LNCaP clone FGC (cell line): ENCODE measurements at regions not wholly inside any gene's neighbourhood (a gene's known extent, or its start where the extent isn't known, plus 50 kb on each side); places are given as distances from the start of the nearest gene placed in this dataset.

Source experiments
- DNase-seq: peaks from one replicate; pipeline ENCODE4 v3.0.0-alpha.2; 2011; ENCODE audit warnings: low read depth
- H3K4me3 ChIP-seq: 2 replicates; pipeline ENCODE4 v1.5.1; 2011; ENCODE audit warnings: mild to moderate bottlenecking, low read depth, low read length, control low read depth
- TF ChIP-seq, protein P1 (sequence below): IDR thresholded peaks from 2 replicates; pipeline ENCODE4 v1.5.1; 2012; ENCODE audit warnings: mild to moderate bottlenecking; ENCODE audit not compliant: control insufficient read depth, insufficient read depth; ENCODE audit errors: extremely low read depth

DNA sequence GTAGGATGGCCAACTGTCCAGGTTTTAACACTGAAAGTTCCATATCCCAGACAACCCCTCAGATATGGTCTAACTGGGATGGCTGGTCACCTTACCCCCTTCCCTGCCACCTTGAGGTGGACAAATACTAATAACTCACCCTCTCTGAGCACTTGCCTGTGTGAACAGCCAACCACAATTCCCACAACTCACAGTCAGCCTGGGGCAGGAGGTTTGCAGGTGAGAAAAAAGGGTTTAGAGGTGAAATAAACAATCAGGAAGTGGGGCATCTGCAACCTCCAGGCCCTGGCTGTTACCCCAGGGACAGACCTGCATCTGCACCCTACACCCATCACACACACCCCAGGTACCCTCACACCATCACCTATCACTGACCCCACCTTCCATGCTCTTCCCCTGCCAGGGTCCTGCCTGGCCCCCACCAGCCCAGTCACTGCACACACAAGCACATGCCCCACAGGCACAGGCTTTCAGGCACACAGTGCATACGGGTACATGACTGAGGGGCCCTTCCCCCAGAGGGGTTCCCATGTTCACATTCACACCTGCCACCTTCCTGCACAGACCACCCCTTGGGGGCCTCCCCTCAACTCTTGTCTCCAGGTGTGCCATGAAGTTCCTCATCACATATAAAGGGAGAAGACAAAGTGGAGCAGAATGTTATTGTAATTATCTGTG lies 679.5 kb downstream of the MATN1 start:
- DNase-seq = no peak

DNA sequence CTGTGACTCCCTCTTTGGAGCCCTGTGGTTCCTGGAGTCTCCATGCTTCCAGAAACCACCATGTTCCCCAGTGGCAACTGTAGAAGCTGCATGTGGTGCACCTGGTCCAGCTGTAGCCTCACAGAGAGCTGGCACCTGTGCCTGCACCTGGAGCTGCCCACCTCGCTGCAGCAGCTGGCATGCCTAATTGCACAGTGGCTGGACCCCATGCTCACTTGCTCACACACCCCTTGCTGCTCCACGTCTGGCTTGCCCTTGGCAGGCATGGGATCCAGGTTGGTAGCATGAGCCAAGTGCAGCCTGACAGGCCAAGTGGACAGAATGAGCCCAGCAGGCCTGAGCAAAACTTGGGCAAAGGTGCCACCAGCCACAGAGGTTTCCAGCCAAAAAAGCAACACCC lies 680.1 kb downstream of the MATN1 start:
- no peak overlapping the region for H3K4me3 ChIP-seq
- DNase-seq = no peak
- TF ChIP-seq, protein P1, sequence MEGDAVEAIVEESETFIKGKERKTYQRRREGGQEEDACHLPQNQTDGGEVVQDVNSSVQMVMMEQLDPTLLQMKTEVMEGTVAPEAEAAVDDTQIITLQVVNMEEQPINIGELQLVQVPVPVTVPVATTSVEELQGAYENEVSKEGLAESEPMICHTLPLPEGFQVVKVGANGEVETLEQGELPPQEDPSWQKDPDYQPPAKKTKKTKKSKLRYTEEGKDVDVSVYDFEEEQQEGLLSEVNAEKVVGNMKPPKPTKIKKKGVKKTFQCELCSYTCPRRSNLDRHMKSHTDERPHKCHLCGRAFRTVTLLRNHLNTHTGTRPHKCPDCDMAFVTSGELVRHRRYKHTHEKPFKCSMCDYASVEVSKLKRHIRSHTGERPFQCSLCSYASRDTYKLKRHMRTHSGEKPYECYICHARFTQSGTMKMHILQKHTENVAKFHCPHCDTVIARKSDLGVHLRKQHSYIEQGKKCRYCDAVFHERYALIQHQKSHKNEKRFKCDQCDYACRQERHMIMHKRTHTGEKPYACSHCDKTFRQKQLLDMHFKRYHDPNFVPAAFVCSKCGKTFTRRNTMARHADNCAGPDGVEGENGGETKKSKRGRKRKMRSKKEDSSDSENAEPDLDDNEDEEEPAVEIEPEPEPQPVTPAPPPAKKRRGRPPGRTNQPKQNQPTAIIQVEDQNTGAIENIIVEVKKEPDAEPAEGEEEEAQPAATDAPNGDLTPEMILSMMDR = no peak

More for the DNA sequence above, 679.5 kb downstream of the MATN1 start:
- TF ChIP-seq, protein P1 = no peak
- no peak overlapping the region for H3K4me3 ChIP-seq

DNA sequence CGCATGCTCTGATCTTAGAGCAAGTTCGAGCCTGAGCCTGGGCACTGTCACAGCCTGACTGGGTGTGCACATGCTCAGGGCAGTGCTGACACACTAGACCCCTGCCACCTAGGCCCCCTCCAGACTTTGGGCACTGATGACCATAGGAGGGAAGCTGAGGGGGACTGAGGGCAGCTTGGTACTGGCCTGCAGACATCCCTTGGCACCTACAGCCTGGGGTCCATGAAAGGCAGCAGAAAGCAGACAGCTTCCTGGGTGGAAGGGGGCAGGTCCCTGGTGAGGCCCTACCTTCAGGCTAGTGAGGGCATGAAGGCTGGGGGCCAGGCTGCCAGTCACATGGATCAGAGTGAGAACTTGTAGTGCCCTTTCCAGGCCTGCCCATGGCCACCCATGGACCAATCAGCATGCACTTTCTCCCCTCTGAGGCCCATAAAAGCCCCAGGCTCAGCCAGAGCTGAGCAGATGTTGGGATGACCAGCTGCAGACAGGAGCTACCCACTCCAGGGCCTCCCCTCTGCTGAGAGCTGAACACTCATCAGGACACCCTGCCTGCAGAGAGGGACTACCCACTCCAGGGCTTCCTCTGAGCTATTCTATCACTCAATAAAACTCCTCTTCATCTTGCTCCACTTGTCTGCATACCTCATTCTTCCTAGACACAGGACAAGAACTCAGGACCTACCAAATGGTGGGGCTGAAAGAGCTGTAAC lies 680.8 kb downstream of the MATN1 start:
- TF ChIP-seq, protein P1 = no peak
- DNase-seq = no peak
- H3K4me3 ChIP-seq = no peak overlapping the region

GRCh38 chr1:30041741-30042437 lies 681.5 kb downstream of the MATN1 start:
- TF ChIP-seq, protein P1 = no peak
- no peak for DNase-seq
- no peak overlapping the region for H3K4me3 ChIP-seq

- TF ChIP-seq, protein P1 = no peak
- H3K4me3 ChIP-seq = no peak overlapping the region
- DNase-seq = no peak
Observed at GRCh38 chr1:30040081-30041019, 683.0 kb downstream of the MATN1 start.

DNA sequence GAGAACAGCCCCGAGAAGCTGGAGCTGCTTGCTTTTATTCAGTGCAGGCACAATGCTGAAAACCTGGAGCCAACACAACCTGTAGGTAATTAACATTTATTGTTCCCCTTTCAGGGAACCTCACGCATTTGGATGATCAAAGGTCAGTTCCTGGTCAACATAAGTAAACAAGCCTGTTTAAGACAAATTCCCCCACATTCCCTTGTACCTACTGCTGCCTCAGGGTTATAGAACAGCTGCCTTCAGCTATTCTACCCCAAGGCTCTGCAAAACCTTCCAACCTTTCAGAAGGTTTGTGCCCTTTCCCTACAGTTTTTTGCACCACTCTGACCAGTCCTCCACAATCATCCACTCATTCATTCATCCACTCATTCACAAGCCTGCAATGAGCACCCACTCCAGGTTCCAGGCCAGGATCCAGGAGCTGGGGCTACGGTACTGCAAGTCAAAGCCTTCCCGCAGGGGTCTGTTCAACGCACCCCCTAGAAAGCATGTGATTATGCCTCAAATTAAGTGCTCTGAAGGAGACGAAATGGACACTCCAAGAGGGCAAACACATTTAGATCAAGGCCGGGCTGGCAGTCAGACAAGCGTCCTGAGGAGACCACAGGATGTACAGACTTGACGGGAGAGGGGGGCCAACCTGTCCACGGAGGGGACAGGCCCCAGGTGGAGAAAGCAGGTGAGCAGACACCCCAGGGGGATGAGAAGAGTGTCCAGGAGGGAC lies 683.9 kb downstream of the MATN1 start:
- DNase-seq = no peak
- TF ChIP-seq, protein P1 = no peak
- no peak overlapping the region for H3K4me3 ChIP-seq
